Glutamatergic neuron (in vitro differentiated cells): ENCODE measurements at regions not wholly inside any gene's neighbourhood (a gene's known extent, or its start where the extent isn't known, plus 50 kb on each side); places are given as distances from the start of the nearest gene placed in this dataset.

ENCODE experiments used
- DNase-seq: peaks from one replicate; pipeline ENCODE4 v3.0.0; 2022
- H3K27ac Mint-ChIP-seq: one replicate; pipeline ENCODE4 v1.8.0; 2020; ENCODE audit warnings: mild to moderate bottlenecking, mixed read lengths, inconsistent platforms; ENCODE audit not compliant: unreplicated experiment
- H3K27me3 Mint-ChIP-seq: one replicate; pipeline ENCODE4 v1.8.0; 2020; ENCODE audit warnings: mild to moderate bottlenecking, moderate library complexity, mixed read lengths, inconsistent platforms; ENCODE audit not compliant: unreplicated experiment
- H3K36me3 Mint-ChIP-seq: one replicate; pipeline ENCODE4 v1.8.0; 2020; ENCODE audit warnings: mild to moderate bottlenecking, mixed read lengths, inconsistent platforms; ENCODE audit not compliant: unreplicated experiment
- H3K4me1 Mint-ChIP-seq: one replicate; pipeline ENCODE4 v1.8.0; 2020; ENCODE audit warnings: mild to moderate bottlenecking, low read depth, mixed read lengths, inconsistent platforms; ENCODE audit not compliant: unreplicated experiment
- H3K4me3 Mint-ChIP-seq: one replicate; pipeline ENCODE4 v1.8.0; 2020; ENCODE audit warnings: mild to moderate bottlenecking, mixed read lengths, inconsistent platforms; ENCODE audit not compliant: unreplicated experiment
- H3K9me3 Mint-ChIP-seq: one replicate; pipeline ENCODE4 v1.8.0; 2020; ENCODE audit warnings: mild to moderate bottlenecking, moderate library complexity, mixed read lengths, inconsistent platforms; ENCODE audit not compliant: unreplicated experiment
- TF ChIP-seq, protein P1 (sequence below): fragments of 200-600 bp; sonication (generic); IDR thresholded peaks from one replicate; pipeline ENCODE4 v1.5.0; 2021; ENCODE audit not compliant: partially characterized antibody, unreplicated experiment

DNA sequence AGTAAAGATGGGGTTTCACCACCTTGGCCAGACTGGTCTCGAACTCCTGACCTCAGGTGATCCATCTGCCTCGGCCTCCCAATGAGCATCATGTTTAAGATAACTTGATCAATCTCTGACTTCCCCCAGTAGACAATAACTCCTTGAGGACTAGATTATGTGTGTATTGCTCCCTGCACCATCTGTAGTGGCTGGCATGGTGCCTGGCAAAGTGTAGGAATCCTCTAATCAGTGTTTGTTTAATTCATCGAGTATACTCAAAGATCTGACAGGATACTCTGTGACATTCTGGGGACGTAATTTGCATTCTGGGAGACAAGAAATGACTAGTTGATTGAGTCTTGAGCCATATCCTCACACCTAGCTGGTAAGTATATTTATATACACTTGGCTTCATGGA is 873.5 kb upstream of the TMEM132C start:
- Mint-ChIP-seq H3K36me3 (no peaks in the 10 kb centered on the region), H3K27ac (no peak overlapping the region), H3K9me3 (peaks cover 3% of the 10 kb centered on the region), H3K27me3 (peaks cover 4% of the 10 kb centered on the region), H3K4me1 (no peaks in the 10 kb centered on the region), H3K4me3 (no peak overlapping the region)
- TF ChIP-seq, protein P1, sequence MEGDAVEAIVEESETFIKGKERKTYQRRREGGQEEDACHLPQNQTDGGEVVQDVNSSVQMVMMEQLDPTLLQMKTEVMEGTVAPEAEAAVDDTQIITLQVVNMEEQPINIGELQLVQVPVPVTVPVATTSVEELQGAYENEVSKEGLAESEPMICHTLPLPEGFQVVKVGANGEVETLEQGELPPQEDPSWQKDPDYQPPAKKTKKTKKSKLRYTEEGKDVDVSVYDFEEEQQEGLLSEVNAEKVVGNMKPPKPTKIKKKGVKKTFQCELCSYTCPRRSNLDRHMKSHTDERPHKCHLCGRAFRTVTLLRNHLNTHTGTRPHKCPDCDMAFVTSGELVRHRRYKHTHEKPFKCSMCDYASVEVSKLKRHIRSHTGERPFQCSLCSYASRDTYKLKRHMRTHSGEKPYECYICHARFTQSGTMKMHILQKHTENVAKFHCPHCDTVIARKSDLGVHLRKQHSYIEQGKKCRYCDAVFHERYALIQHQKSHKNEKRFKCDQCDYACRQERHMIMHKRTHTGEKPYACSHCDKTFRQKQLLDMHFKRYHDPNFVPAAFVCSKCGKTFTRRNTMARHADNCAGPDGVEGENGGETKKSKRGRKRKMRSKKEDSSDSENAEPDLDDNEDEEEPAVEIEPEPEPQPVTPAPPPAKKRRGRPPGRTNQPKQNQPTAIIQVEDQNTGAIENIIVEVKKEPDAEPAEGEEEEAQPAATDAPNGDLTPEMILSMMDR: no peak
- no peak for DNase-seq

DNA sequence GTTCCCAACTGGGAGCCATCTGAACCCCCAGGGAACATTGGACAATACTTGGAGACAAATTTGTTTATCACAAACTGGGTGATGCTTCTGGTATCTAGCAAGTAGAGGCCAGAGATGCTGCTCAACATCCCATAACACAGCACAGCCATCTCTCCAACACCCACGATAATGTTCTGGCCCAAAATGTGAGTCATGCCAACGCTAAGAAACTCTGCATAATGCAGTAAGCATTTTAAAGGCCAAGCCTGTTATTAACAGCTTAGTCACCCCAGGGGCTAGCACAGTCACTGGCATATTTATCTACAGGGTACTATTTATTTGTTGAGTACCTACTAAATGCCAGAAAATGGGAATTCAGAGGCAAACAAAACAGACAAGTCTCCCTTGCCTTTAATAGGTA is 873.1 kb upstream of the TMEM132C start:
- Mint-ChIP-seq H3K27me3 (peaks cover 4% of the 10 kb centered on the region), H3K36me3 (no peaks in the 10 kb centered on the region), H3K27ac (no peak overlapping the region), H3K4me1 (no peaks in the 10 kb centered on the region), H3K4me3 (no peak overlapping the region), H3K9me3 (peaks cover 3% of the 10 kb centered on the region)
- no peak for DNase-seq
- TF ChIP-seq, protein P1: no peak

DNA sequence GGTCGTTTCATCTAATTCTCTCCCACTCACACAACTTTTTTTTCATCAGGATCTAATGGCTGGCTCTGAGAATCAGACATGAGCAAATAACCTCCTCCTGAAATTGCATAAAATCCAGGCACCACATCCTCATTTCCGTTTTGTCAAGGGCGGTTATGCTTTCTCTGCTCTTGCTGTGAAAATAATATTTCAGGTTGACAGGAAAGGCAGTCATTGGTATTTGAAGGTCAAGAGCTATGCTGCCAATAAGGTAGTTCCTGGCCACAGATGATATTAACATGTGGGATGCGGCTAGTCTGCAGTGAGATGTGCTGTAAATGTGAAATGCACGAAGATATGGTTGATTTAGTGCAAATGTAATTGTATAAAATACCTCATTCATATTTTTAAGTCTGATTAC is 870.2 kb upstream of the TMEM132C start:
- H3K36me3 Mint-ChIP-seq: no peaks in the 10 kb centered on the region
- no peak overlapping the region for H3K4me3 Mint-ChIP-seq
- peaks cover 2% of the 10 kb centered on the region for H3K9me3 Mint-ChIP-seq
- no peak overlapping the region for H3K27ac Mint-ChIP-seq
- no peak for DNase-seq
- H3K27me3 Mint-ChIP-seq: peaks cover 4% of the 10 kb centered on the region
- TF ChIP-seq, protein P1: no peak
- no peaks in the 10 kb centered on the region for H3K4me1 Mint-ChIP-seq

DNA sequence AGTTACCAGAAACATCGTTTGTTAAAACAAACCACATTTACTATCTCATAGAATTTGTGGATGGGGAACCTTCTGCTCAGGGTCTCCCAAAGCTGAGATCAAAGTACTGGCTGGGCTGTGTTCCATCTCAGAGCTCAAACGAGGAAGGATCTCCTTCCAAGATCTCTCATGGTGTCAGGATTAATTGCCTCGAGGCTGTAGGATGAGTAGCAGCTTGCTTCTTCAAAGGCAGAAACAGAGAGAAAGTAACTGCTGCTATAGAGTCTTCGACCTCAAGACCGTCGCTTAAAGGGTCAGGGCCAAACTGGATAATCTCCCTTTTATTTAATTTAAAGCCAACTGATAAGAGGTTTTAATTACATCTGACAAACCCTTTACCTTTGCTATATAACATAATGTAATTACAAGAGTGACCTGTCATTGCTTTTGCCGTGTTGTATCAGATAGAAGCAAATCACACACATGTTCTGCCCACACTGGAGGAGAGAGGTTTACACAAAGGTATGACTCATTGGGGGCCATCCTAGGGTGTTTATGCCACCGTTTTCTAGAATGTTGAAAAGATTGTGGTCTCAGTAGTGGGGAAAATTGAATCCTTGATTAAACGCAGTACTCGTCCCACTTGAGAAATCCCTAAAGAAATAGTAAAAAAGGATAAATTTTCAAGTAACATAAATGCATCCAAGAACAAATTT is 868.8 kb upstream of the TMEM132C start:
- H3K27me3 Mint-ChIP-seq: peaks cover 4% of the 10 kb centered on the region
- H3K4me3 Mint-ChIP-seq: no peak overlapping the region
- H3K4me1 Mint-ChIP-seq: no peaks in the 10 kb centered on the region
- TF ChIP-seq, protein P1: no peak
- H3K27ac Mint-ChIP-seq: no peak overlapping the region
- no peak for DNase-seq
- no peaks in the 10 kb centered on the region for H3K36me3 Mint-ChIP-seq
- H3K9me3 Mint-ChIP-seq: no peaks in the 10 kb centered on the region

DNA sequence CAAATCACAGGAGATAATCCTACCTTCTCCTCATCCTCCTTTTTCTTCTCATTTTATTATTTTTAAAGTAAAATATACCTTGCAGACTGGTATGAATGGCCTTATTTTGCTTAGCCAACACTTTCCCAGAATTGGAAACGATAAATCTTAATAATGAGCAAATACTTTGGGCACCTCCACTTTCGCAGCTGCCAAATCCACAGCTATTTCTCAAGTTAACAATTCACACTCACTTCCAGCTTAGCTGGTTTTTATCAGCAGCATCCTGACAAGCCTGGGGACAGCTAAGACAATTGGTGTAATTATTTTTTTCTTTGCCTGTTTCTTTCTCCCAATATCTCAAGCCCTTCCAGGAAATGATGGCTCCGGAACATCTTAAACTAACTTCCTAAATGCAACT is 867.5 kb upstream of the TMEM132C start:
- peaks cover 4% of the 10 kb centered on the region for H3K27me3 Mint-ChIP-seq
- no peak overlapping the region for H3K4me3 Mint-ChIP-seq
- peaks cover 2% of the 10 kb centered on the region for H3K9me3 Mint-ChIP-seq
- H3K36me3 Mint-ChIP-seq: peaks cover 6% of the 10 kb centered on the region
- no peak for DNase-seq
- TF ChIP-seq, protein P1: no peak
- H3K27ac Mint-ChIP-seq: no peak overlapping the region
- H3K4me1 Mint-ChIP-seq: no peaks in the 10 kb centered on the region
